ENCODE measurements at regions not wholly inside any gene's neighbourhood (a gene's known extent, or its start where the extent isn't known, plus 50 kb on each side); places are given as distances from the start of the nearest gene placed in this dataset.

DNA sequence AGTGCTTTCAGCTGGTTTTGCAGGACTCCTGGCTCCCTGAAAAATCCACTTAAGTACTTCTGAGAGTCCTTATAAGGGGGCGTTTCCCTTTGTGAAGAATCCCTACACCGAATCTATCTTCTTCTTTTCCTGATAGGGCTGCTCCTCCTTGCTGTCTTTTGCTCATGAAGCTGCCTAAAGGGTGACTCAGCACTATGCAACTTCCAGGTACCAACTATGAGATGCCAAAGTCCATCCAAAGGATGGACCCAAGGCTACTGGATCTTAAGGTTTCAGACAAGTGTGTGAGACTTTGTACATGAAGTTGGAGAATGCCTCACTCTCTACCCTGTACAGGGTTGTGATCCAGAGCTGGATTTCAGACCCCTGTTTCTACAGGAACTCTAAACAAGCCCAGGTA lies 485.0 kb upstream of the FAT1 start:
- Mint-ChIP-seq H3K9me3 (peaks cover 10% of the 10 kb centered on the region), H3K27me3 (no peaks in the 10 kb centered on the region), H3K4me1 (no peaks in the 10 kb centered on the region), H3K27ac (no peak overlapping the region), H3K4me3 (no peak overlapping the region), H3K36me3 (no peaks in the 10 kb centered on the region)
- DNase-seq (ENCODE audit: low spot score in 2 of 2) (no peak), ATAC-seq (ENCODE audit: low read depth) (no peak)

DNA sequence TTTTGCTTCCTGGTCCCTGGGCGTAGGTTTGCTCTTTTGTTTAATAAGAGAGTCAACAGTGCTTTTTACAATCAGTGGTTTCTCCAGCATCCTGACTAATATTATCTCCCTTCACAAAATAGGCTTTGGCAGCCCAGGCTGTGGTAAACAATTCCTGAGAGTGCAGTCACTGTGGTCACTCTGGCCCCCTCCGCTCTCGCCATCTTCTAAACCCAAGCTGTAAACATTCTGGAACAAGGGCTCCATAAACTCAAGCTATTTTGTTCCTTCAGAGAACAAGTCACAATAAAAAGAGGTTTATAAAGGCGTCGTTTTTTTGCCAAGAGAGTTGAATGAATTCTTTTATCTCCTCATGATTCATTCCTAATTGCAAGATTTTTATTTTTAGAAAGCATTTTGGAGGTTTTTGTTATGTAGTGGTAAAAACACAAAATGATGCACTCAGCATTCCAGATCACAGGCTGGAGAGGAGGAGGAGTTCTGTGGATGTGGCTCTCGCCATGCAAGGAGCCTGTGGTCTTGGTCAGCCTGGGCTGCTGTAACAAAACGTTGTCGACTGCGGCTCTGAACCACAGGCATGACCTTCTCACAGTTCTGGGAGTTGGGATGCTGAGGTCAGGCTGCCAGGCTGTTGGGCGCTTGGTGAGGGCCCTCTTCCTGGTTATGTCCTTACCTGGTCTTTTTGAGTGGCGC lies 486.4 kb upstream of the FAT1 start:
- no peak overlapping the region for H3K27ac Mint-ChIP-seq
- peaks cover 10% of the 10 kb centered on the region for H3K9me3 Mint-ChIP-seq
- H3K4me3 Mint-ChIP-seq, result no peak overlapping the region
- ATAC-seq (ENCODE audit: low read depth) (no peak), DNase-seq (ENCODE audit: low spot score in 2 of 2) (no peak)
- no peaks in the 10 kb centered on the region for H3K27me3 Mint-ChIP-seq
- no peaks in the 10 kb centered on the region for H3K36me3 Mint-ChIP-seq
- H3K4me1 Mint-ChIP-seq, result no peaks in the 10 kb centered on the region

DNA sequence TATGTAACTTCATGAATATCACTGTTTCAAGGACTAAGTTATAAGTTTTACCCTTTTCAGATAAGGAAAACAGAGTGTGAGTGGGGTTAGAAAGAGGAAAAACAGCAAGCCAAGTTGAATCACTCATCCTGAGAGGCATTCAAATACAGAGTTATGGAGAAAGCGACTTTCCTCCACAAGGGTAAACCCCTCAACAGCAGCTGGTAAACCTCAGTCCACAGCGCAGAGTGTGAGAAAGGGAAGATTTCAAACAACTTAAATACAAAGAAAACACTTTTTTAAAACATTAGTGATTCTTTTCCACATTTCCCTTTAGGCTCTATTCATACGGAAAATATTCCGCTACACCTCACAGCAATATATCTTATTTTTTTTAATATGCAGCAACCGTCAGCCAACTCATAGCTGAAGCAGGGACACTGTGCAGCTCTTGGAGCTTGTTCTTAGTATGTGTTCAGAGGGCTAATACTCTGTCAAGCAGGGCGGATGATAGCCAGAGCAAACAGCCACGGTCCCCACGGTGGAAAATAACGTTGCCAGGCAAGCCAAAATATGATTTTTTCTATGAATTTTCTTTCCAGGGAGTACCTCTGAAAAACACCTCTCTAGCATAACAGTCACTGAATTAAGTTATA lies 488.9 kb upstream of the FAT1 start:
- no peak for ATAC-seq (ENCODE audit: low read depth)
- H3K9me3 Mint-ChIP-seq, result peaks cover 13% of the 10 kb centered on the region
- no peaks in the 10 kb centered on the region for H3K4me1 Mint-ChIP-seq
- DNase-seq (ENCODE audit: low spot score in 2 of 2), result no peak
- H3K4me3 Mint-ChIP-seq, result no peak overlapping the region
- no peak overlapping the region for H3K27ac Mint-ChIP-seq
- no peaks in the 10 kb centered on the region for H3K36me3 Mint-ChIP-seq
- no peaks in the 10 kb centered on the region for H3K27me3 Mint-ChIP-seq

DNA sequence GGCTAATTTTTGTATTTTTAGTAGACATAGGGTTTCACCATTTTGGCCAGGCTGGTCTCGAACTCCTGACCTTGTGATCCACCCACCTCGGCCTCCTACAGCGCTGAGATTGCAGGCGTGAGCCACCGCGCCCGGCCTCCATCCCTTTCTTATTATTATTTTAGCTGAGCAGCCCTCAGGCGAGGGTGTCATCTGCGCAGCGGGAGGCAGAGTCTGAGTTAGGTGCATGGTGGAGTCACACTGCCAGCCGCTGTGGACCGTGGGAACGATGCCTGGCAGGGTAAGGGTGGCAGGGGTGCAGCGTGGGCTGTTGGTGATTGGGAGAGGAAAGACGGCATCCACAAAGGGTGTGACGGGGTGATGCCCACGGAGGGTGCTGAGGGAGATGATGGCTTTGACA lies 491.8 kb upstream of the FAT1 start:
- no peak overlapping the region for H3K4me3 Mint-ChIP-seq
- H3K9me3 Mint-ChIP-seq, result peaks cover 11% of the 10 kb centered on the region
- DNase-seq (ENCODE audit: low spot score in 2 of 2) (no peak), ATAC-seq (ENCODE audit: low read depth) (no peak)
- no peaks in the 10 kb centered on the region for H3K27me3 Mint-ChIP-seq
- H3K4me1 Mint-ChIP-seq, result no peaks in the 10 kb centered on the region
- H3K27ac Mint-ChIP-seq, result no peak overlapping the region
- H3K36me3 Mint-ChIP-seq, result no peaks in the 10 kb centered on the region

DNA sequence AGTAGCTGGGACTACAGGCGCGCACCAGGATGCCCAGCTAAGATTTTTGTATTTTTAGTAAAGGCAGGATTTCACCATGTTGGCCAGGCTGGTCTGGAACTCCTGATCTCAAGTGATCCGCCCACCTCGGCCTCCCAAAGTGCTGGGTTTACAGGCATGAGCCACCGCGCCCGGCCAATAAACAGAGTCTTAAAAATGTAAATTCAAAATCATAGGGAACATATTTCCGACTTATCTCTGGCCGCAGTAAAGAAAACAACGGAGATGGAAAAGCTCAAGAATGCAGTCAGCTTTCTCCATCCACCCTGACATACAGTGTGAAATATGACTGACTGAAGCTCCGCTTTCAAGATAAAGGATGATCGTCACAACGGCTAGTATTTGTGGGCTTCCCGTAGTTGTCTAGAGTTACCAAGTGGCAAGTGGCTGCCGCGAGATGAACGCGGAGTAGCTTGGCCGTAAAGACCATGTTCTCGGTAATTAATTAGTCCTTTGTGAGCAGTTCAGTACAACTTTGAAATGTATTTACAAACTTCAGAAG lies 495.1 kb upstream of the FAT1 start:
- Mint-ChIP-seq H3K27ac (no peak overlapping the region), H3K4me1 (no peaks in the 10 kb centered on the region), H3K27me3 (no peaks in the 10 kb centered on the region), H3K36me3 (no peaks in the 10 kb centered on the region), H3K4me3 (no peak overlapping the region), H3K9me3 (peaks cover 4% of the 10 kb centered on the region)
- no peak for ATAC-seq (ENCODE audit: low read depth)
- no peak for DNase-seq (ENCODE audit: low spot score in 2 of 2)

DNA sequence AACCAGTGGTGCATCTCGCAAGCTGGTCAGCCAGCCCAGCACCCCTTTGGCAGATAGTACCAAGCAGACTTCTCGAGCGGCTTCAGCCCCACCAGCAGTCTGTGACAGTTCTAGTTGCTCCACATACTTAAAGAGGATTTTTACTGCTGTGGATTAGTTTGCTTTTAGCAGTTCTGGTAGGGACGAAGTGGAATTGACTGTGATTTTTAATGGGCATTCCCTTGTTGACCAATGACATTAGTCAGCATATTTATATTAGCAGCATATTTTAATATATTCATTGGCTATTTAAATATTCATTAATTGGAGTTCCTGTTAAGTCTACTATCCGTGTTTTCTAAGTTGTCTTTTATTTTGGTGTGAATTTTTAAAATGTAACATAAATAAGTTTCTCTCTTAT lies 500.9 kb upstream of the FAT1 start:
- H3K4me3 Mint-ChIP-seq, result no peak overlapping the region
- no peak for ATAC-seq (ENCODE audit: low read depth)
- no peaks in the 10 kb centered on the region for H3K36me3 Mint-ChIP-seq
- no peaks in the 10 kb centered on the region for H3K9me3 Mint-ChIP-seq
- no peak for DNase-seq (ENCODE audit: low spot score in 2 of 2)
- no peaks in the 10 kb centered on the region for H3K27me3 Mint-ChIP-seq
- no peaks in the 10 kb centered on the region for H3K4me1 Mint-ChIP-seq
- H3K27ac Mint-ChIP-seq, result no peak overlapping the region

DNA sequence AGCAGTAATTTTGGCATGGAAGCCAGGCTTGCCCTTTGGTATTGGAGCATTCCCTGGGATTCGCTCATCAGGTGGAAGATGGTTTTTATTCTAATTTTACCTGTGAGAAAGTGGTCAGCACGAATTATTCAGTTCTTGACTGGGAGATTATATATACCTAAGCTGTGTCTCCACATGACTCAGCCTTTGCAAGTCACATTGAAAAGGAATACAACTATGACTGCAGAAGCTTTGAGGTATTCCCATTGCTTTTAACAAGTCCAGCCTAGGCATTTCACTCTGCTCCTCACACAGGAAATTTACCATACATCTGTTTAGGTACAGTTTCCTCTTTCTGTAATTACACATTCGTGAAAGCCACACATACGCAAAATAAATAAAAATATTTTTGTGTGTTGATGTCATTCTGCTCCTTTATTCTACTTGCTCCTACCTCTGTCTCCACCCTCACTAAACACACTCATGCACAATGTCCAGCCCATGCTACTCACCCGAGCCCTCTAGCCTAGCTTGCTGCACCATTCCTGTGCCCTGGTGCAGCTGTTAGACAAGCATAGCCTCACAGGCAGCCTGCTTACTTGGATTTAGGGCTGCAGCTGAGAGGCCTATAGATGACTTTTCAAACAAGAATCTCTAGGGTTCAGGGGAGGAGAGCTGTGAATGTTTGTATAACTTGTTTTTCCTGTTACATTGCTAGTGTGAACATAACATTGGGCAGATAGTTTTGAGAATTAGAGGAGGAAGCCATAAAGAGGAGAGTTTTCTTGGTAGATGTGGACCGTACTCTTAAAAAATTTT lies 504.4 kb upstream of the FAT1 start:
- H3K4me3 Mint-ChIP-seq, result no peak overlapping the region
- no peaks in the 10 kb centered on the region for H3K4me1 Mint-ChIP-seq
- DNase-seq (ENCODE audit: low spot score in 2 of 2), result no peak
- H3K27ac Mint-ChIP-seq, result no peak overlapping the region
- no peak for ATAC-seq (ENCODE audit: low read depth)
- no peaks in the 10 kb centered on the region for H3K36me3 Mint-ChIP-seq
- peaks cover 2% of the 10 kb centered on the region for H3K9me3 Mint-ChIP-seq
- H3K27me3 Mint-ChIP-seq, result no peaks in the 10 kb centered on the region

DNA sequence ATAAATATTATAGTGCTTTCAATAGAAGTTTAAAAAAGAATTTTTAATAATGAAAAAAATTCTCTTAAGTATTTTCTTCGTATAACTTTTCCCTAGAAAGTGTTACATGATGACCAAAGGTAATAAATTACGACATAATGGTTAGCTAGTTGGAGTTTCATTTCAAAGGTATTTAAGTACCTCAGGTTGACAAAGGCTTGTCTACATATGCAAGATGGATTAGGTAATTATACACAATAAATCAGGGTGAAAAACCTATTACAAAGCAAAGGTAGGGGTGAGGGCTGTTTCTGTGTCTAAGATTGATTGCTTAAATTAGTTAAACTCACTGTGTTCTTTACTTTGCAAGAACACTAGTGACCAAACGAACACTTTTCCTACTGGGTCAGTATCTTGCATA lies 508.5 kb upstream of the FAT1 start:
- peaks cover 2% of the 10 kb centered on the region for H3K9me3 Mint-ChIP-seq
- no peak for DNase-seq (ENCODE audit: low spot score in 2 of 2)
- no peaks in the 10 kb centered on the region for H3K36me3 Mint-ChIP-seq
- no peak overlapping the region for H3K27ac Mint-ChIP-seq
- H3K4me3 Mint-ChIP-seq, result no peak overlapping the region
- H3K4me1 Mint-ChIP-seq, result no peaks in the 10 kb centered on the region
- no peak for ATAC-seq (ENCODE audit: low read depth)
- H3K27me3 Mint-ChIP-seq, result no peaks in the 10 kb centered on the region

DNA sequence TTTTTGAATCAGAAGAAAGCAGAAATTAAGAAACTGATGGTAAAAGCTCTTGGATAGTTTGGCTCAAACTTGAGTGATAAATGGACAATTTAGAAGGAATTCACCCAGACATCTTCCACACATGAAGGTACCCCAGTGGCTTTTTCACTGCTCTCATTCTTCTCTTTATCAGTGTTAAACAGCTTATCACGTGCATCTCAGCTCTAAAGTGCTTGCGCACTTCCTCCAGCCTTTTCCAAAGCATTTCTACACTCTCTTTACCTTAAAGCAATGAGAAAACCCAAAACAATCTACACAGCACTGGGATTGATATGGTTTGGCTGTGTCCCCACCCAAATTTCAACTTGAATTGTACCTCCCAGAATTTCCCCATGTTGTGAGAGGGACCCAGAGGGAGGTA lies 509.1 kb upstream of the FAT1 start:
- DNase-seq (ENCODE audit: low spot score in 2 of 2) (no peak), ATAC-seq (ENCODE audit: low read depth) (no peak)
- H3K36me3 Mint-ChIP-seq, result no peaks in the 10 kb centered on the region
- peaks cover 2% of the 10 kb centered on the region for H3K9me3 Mint-ChIP-seq
- no peaks in the 10 kb centered on the region for H3K4me1 Mint-ChIP-seq
- no peak overlapping the region for H3K4me3 Mint-ChIP-seq
- no peaks in the 10 kb centered on the region for H3K27me3 Mint-ChIP-seq
- H3K27ac Mint-ChIP-seq, result no peak overlapping the region

DNA sequence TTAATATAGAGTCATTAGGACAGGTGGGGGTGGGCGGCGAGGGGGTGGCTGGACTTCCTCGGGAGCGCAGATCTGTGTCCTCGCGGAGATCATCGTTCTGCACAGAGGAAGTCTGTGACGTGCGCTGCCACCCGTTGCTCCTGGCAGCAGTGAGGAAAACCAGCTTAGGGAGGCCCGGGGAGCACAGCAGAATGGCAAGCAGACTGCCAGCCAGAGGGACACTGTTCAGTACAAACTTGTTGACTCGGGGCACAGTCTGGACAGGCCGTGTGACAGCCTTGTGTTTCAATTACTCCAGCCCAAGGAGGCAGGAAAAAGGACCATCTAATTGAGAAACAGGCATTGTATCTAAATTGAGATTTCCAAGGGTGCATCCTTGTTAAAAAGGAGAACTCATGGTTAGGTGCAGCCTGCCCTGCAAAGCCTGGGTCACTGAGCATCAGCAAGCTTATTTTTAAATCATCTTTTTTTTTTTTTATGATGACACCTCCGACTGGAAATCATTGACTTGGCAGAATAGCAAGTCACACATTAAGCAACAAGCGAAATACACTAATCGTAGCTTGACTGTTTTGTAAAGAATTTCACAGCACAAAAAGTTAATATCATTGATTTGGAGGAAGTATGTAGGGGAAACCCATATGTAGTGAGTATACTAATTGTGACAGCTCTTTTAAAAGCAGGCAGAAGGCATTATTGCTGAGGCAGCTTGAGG lies 512.0 kb upstream of the FAT1 start:
- no peak for ATAC-seq (ENCODE audit: low read depth)
- Mint-ChIP-seq H3K9me3 (peaks cover 2% of the 10 kb centered on the region), H3K27me3 (no peaks in the 10 kb centered on the region), H3K36me3 (no peaks in the 10 kb centered on the region), H3K27ac (no peak overlapping the region), H3K4me1 (no peaks in the 10 kb centered on the region), H3K4me3 (no peak overlapping the region)
- DNase-seq (ENCODE audit: low spot score in 2 of 2), result no peak

DNA sequence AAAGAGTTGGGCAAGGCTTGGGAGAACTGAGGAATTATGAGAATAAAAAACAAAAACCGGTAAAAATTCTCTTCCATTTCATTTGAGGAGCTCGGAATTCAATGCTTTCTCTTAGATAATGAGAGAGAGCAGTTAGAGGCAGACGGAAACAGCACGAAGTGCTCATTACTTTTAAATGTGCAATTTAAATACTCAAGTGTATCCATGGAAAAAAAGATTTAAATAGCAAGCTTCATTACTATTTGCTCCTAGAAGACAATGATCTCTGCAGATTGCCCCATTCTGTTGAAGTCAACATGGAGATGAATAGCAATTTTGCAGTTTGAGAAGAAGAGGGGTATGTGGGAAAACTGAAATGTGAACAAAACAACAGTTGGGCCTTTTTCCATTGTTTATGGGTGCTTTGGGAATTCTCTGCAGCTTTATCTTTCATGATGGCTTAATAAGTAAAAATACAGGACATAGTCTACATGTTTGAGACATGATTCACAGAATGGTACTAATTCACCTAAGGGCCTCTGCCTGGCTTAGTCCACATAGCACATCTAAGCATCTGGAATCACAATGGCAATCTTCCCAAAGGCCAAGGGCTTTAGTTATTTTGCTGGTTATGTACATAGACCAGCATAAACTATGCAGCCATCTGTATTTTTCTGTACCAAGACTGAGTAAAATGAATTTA lies 512.7 kb upstream of the FAT1 start:
- Mint-ChIP-seq H3K27ac (no peak overlapping the region), H3K4me1 (no peaks in the 10 kb centered on the region), H3K4me3 (no peak overlapping the region), H3K9me3 (no peaks in the 10 kb centered on the region), H3K27me3 (no peaks in the 10 kb centered on the region), H3K36me3 (no peaks in the 10 kb centered on the region)
- no peak for DNase-seq (ENCODE audit: low spot score in 2 of 2)
- ATAC-seq (ENCODE audit: low read depth), result no peak

DNA sequence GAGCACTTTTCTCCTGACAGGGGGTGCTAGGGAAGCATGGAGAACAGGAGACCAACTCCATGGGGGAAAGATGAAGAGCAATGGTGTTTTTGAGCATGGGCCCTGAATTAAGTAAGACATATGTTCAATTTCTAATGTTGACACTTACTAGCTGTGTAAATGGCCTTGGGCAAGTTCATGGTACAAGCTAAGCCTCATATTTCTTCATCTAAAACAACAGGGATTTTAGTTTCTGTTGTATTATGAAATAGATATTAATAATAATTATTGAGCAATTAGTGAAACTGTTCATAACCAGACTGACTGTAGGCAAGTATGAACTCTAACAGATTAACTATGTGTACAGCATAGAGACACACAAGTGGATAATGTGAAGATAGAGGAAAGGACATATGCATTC lies 515.0 kb upstream of the FAT1 start:
- H3K27me3 Mint-ChIP-seq, result no peaks in the 10 kb centered on the region
- DNase-seq (ENCODE audit: low spot score in 2 of 2) (no peak), ATAC-seq (ENCODE audit: low read depth) (no peak)
- H3K4me3 Mint-ChIP-seq, result no peak overlapping the region
- H3K36me3 Mint-ChIP-seq, result no peaks in the 10 kb centered on the region
- H3K4me1 Mint-ChIP-seq, result no peaks in the 10 kb centered on the region
- H3K27ac Mint-ChIP-seq, result no peak overlapping the region
- peaks cover 3% of the 10 kb centered on the region for H3K9me3 Mint-ChIP-seq

DNA sequence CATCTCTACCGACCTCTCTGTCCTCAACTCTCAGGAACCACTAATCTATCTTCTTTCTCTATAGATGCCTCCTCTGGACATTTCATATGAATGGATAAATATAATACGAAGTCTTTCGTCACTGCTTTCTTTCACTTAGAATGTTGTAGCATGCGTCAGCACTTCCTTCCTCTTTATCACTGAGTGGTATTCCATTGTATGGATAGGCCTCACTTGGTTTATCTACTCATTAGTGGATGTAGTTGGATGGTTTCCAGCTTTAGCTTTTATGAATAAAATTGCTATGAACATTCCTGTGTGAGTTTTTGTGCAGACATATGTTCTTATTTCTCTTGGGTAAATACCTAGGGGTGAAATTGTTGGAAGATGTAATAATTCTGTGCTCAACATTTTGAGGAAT lies 528.2 kb upstream of the FAT1 start:
- Mint-ChIP-seq H3K4me1 (no peaks in the 10 kb centered on the region), H3K4me3 (no peak overlapping the region), H3K9me3 (peaks cover 7% of the 10 kb centered on the region), H3K27ac (no peak overlapping the region), H3K27me3 (no peaks in the 10 kb centered on the region), H3K36me3 (no peaks in the 10 kb centered on the region)
- ATAC-seq (ENCODE audit: low read depth), result no peak
- no peak for DNase-seq (ENCODE audit: low spot score in 2 of 2)

Measured in memory B cell (primary cell).